ENCODE measurements at regions not wholly inside any gene's neighbourhood (a gene's known extent, or its start where the extent isn't known, plus 50 kb on each side); places are given as distances from the start of the nearest gene placed in this dataset.

- no peak overlapping the region for H3K4me3 ChIP-seq (ENCODE audit: insufficient read length, low read depth)
Observed at GRCh38 chr1:56355422-56355821, 223.9 kb downstream of the PLPP3 start.

GRCh38 chr1:56345831-56346230, 233.5 kb downstream of the PLPP3 start:
- Histone ChIP-seq H3K36me3 (ENCODE audit: insufficient read depth, insufficient read length, low read length) (no peaks in the 10 kb centered on the region), H3K27me3 (ENCODE audit: insufficient read depth, insufficient read length) (no peaks in the 10 kb centered on the region), H3K4me1 (ENCODE audit: insufficient read depth, insufficient read length) (peaks cover 2% of the 10 kb centered on the region), H3K4me3 (ENCODE audit: insufficient read length, low read depth) (no peak overlapping the region), H3K9me3 (ENCODE audit: insufficient read depth, low read length) (no peaks in the 10 kb centered on the region), H3K9ac (ENCODE audit: insufficient read length, low read depth) (no peak overlapping the region)
- no peak for TF ChIP-seq SUZ12 (IDR thresholded peaks at IDR 0.05; ENCODE audit: extremely low read depth, insufficient read depth, insufficient read length)
- TF ChIP-seq YY1 (IDR thresholded peaks at IDR 0.05; ENCODE audit: insufficient read depth, insufficient read length), result no peak
- no peak for TF ChIP-seq ZNF274 (IDR thresholded peaks at IDR 0.05; ENCODE audit: low read depth, low read length)
- no peak for DNase-seq (ENCODE audit: low read depth, low spot score)

More at GRCh38 chr1:56355422-56355821, 223.9 kb downstream of the PLPP3 start:
- H3K4me1 ChIP-seq (ENCODE audit: insufficient read depth, insufficient read length), result no peaks in the 10 kb centered on the region
- no peaks in the 10 kb centered on the region for H3K36me3 ChIP-seq (ENCODE audit: insufficient read depth, insufficient read length, low read length)
- H3K9me3 ChIP-seq (ENCODE audit: insufficient read depth, low read length), result no peaks in the 10 kb centered on the region
- H3K9ac ChIP-seq (ENCODE audit: insufficient read length, low read depth), result no peak overlapping the region
- DNase-seq (ENCODE audit: low read depth, low spot score), result no peak
- H3K27me3 ChIP-seq (ENCODE audit: insufficient read depth, insufficient read length), result no peaks in the 10 kb centered on the region
- TF ChIP-seq SUZ12 (IDR thresholded peaks at IDR 0.05; ENCODE audit: extremely low read depth, insufficient read depth, insufficient read length), result no peak
- TF ChIP-seq YY1 (IDR thresholded peaks at IDR 0.05; ENCODE audit: insufficient read depth, insufficient read length), result no peak
- TF ChIP-seq ZNF274 (IDR thresholded peaks at IDR 0.05; ENCODE audit: low read depth, low read length), result no peak

GRCh38 chr1:56340977-56341376, 238.4 kb downstream of the PLPP3 start:
- DNase-seq (ENCODE audit: low read depth, low spot score), result no peak
- Histone ChIP-seq H3K4me3 (ENCODE audit: insufficient read length, low read depth) (no peak overlapping the region), H3K9ac (ENCODE audit: insufficient read length, low read depth) (no peak overlapping the region), H3K36me3 (ENCODE audit: insufficient read depth, insufficient read length, low read length) (no peaks in the 10 kb centered on the region), H3K27me3 (ENCODE audit: insufficient read depth, insufficient read length) (no peaks in the 10 kb centered on the region), H3K9me3 (ENCODE audit: insufficient read depth, low read length) (no peaks in the 10 kb centered on the region), H3K4me1 (ENCODE audit: insufficient read depth, insufficient read length) (peaks cover 2% of the 10 kb centered on the region)
- no peak for TF ChIP-seq SUZ12 (IDR thresholded peaks at IDR 0.05; ENCODE audit: extremely low read depth, insufficient read depth, insufficient read length)
- no peak for TF ChIP-seq ZNF274 (IDR thresholded peaks at IDR 0.05; ENCODE audit: low read depth, low read length)
- TF ChIP-seq YY1 (IDR thresholded peaks at IDR 0.05; ENCODE audit: insufficient read depth, insufficient read length), result no peak

GRCh38 chr1:56339786-56340465, 239.4 kb downstream of the PLPP3 start:
- TF ChIP-seq SUZ12 (IDR thresholded peaks at IDR 0.05; ENCODE audit: extremely low read depth, insufficient read depth, insufficient read length), result no peak
- TF ChIP-seq ZNF274 (IDR thresholded peaks at IDR 0.05; ENCODE audit: low read depth, low read length), result no peak
- TF ChIP-seq YY1 (IDR thresholded peaks at IDR 0.05; ENCODE audit: insufficient read depth, insufficient read length), result no peak
- Histone ChIP-seq H3K9me3 (ENCODE audit: insufficient read depth, low read length) (no peaks in the 10 kb centered on the region), H3K9ac (ENCODE audit: insufficient read length, low read depth) (no peak overlapping the region), H3K36me3 (ENCODE audit: insufficient read depth, insufficient read length, low read length) (no peaks in the 10 kb centered on the region), H3K27me3 (ENCODE audit: insufficient read depth, insufficient read length) (no peaks in the 10 kb centered on the region), H3K4me3 (ENCODE audit: insufficient read length, low read depth) (no peak overlapping the region), H3K4me1 (ENCODE audit: insufficient read depth, insufficient read length) (peaks cover 2% of the 10 kb centered on the region)
- DNase-seq (ENCODE audit: low read depth, low spot score), result no peak

GRCh38 chr1:56339093-56339492, 240.3 kb downstream of the PLPP3 start:
- H3K4me3 ChIP-seq (ENCODE audit: insufficient read length, low read depth), result no peak overlapping the region
- peaks cover 2% of the 10 kb centered on the region for H3K4me1 ChIP-seq (ENCODE audit: insufficient read depth, insufficient read length)
- TF ChIP-seq SUZ12 (IDR thresholded peaks at IDR 0.05; ENCODE audit: extremely low read depth, insufficient read depth, insufficient read length) (no peak), ZNF274 (IDR thresholded peaks at IDR 0.05; ENCODE audit: low read depth, low read length) (no peak), YY1 (IDR thresholded peaks at IDR 0.05; ENCODE audit: insufficient read depth, insufficient read length) (no peak)
- no peak for DNase-seq (ENCODE audit: low read depth, low spot score)
- no peaks in the 10 kb centered on the region for H3K27me3 ChIP-seq (ENCODE audit: insufficient read depth, insufficient read length)
- no peaks in the 10 kb centered on the region for H3K36me3 ChIP-seq (ENCODE audit: insufficient read depth, insufficient read length, low read length)
- no peaks in the 10 kb centered on the region for H3K9me3 ChIP-seq (ENCODE audit: insufficient read depth, low read length)
- H3K9ac ChIP-seq (ENCODE audit: insufficient read length, low read depth), result no peak overlapping the region

GRCh38 chr1:56336982-56337381, 242.4 kb downstream of the PLPP3 start:
- no peak for DNase-seq (ENCODE audit: low read depth, low spot score)
- Histone ChIP-seq H3K27me3 (ENCODE audit: insufficient read depth, insufficient read length) (no peaks in the 10 kb centered on the region), H3K4me1 (ENCODE audit: insufficient read depth, insufficient read length) (no peaks in the 10 kb centered on the region), H3K36me3 (ENCODE audit: insufficient read depth, insufficient read length, low read length) (no peaks in the 10 kb centered on the region), H3K9me3 (ENCODE audit: insufficient read depth, low read length) (no peaks in the 10 kb centered on the region), H3K9ac (ENCODE audit: insufficient read length, low read depth) (no peak overlapping the region), H3K4me3 (ENCODE audit: insufficient read length, low read depth) (no peak overlapping the region)
- TF ChIP-seq ZNF274 (IDR thresholded peaks at IDR 0.05; ENCODE audit: low read depth, low read length) (no peak), YY1 (IDR thresholded peaks at IDR 0.05; ENCODE audit: insufficient read depth, insufficient read length) (no peak), SUZ12 (IDR thresholded peaks at IDR 0.05; ENCODE audit: extremely low read depth, insufficient read depth, insufficient read length) (no peak)

- no peak for DNase-seq (ENCODE audit: low read depth, low spot score)
- Histone ChIP-seq H3K4me1 (ENCODE audit: insufficient read depth, insufficient read length) (no peaks in the 10 kb centered on the region), H3K36me3 (ENCODE audit: insufficient read depth, insufficient read length, low read length) (no peaks in the 10 kb centered on the region), H3K9me3 (ENCODE audit: insufficient read depth, low read length) (no peaks in the 10 kb centered on the region), H3K4me3 (ENCODE audit: insufficient read length, low read depth) (no peak overlapping the region), H3K27me3 (ENCODE audit: insufficient read depth, insufficient read length) (no peaks in the 10 kb centered on the region), H3K9ac (ENCODE audit: insufficient read length, low read depth) (no peak overlapping the region)
- TF ChIP-seq SUZ12 (IDR thresholded peaks at IDR 0.05; ENCODE audit: extremely low read depth, insufficient read depth, insufficient read length) (no peak), ZNF274 (IDR thresholded peaks at IDR 0.05; ENCODE audit: low read depth, low read length) (no peak), YY1 (IDR thresholded peaks at IDR 0.05; ENCODE audit: insufficient read depth, insufficient read length) (no peak)
Observed at GRCh38 chr1:56335394-56335793, 244.0 kb downstream of the PLPP3 start.

Measured in NT2/D1 (cell line).